ENCODE measurements at regions not wholly inside any gene's neighbourhood (a gene's known extent, or its start where the extent isn't known, plus 50 kb on each side); places are given as distances from the start of the nearest gene placed in this dataset.
"Not testable (repeated sequence)": the region's sequence is repeated elsewhere in the genome, so short reads cannot be mapped to it uniquely, and the experiment has no call there.

DNA sequence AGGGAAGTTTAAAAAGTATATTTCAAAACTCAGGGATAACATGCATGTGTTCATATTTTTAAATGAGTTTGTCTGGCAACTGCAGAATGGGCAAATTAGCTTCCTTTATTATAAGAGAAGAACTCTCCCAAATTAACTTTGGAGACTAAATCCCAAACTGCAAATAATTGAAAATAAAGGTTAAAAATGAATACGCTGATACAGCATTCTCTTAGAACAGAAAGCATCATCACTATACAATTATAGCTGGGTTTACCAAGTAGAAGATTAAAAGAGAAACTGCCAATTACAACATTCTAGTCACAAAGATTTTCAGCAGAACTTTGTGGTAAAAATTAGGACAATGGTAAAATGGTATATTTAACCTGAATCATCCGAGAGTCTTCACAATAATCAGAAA is 73.3 kb downstream of the OLFM4 start:
- Mint-ChIP-seq H3K4me3 (no peak overlapping the region), H3K27ac (no peak overlapping the region), H3K9me3 (peaks cover 5% of the 10 kb centered on the region), H3K4me1 (ENCODE audit: low read depth) (no peaks in the 10 kb centered on the region), H3K36me3 (ENCODE audit: low read depth) (no peaks in the 10 kb centered on the region), H3K27me3 (ENCODE audit: insufficient read depth) (no peaks in the 10 kb centered on the region)
- intact Hi-C loops (cut with micrococcal nuclease): no loop called here
- no peak for DNase-seq (ENCODE audit: low spot score)

- no peaks in the 10 kb centered on the region for H3K36me3 Mint-ChIP-seq (ENCODE audit: low read depth)
- no peak overlapping the region for H3K27ac Mint-ChIP-seq
- H3K4me3 Mint-ChIP-seq: no peak overlapping the region
- H3K4me1 Mint-ChIP-seq (ENCODE audit: low read depth): no peaks in the 10 kb centered on the region
- no peaks in the 10 kb centered on the region for H3K9me3 Mint-ChIP-seq
- intact Hi-C loops (cut with micrococcal nuclease): no loop called here
- DNase-seq (ENCODE audit: low spot score): no peak
- H3K27me3 Mint-ChIP-seq (ENCODE audit: insufficient read depth): no peaks in the 10 kb centered on the region
These were observed 75.5 kb downstream of the OLFM4 start for GRCh38 chr13:53104136-53104535.

DNA sequence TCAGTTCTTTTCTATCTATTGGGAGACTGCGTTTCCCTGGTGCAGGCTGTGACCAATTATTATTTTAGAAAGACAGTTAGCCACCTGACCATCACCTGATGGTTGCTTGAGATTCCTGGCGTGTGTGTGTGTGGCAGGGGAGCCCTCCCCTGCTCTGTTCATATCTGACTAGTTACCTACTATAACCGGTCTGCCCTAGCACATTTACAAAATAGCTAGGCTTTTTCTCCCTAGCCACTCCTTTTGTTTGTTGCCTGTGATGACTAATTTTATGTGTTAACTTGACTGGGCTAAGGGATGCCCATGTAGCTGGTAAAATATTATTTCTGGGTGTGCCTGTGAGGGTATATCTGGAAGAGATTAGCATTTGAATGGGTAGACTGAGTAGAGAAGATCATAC is 76.9 kb downstream of the OLFM4 start:
- H3K27ac Mint-ChIP-seq: no peak overlapping the region
- H3K27me3 Mint-ChIP-seq (ENCODE audit: insufficient read depth): no peaks in the 10 kb centered on the region
- intact Hi-C loops (cut with micrococcal nuclease): no loop called here
- no peak for DNase-seq (ENCODE audit: low spot score)
- H3K9me3 Mint-ChIP-seq: no peaks in the 10 kb centered on the region
- no peak overlapping the region for H3K4me3 Mint-ChIP-seq
- H3K4me1 Mint-ChIP-seq (ENCODE audit: low read depth): no peaks in the 10 kb centered on the region
- no peaks in the 10 kb centered on the region for H3K36me3 Mint-ChIP-seq (ENCODE audit: low read depth)

- Mint-ChIP-seq H3K27ac (no peak overlapping the region), H3K27me3 (ENCODE audit: insufficient read depth) (no peaks in the 10 kb centered on the region), H3K9me3 (no peaks in the 10 kb centered on the region), H3K36me3 (ENCODE audit: low read depth) (no peaks in the 10 kb centered on the region), H3K4me1 (ENCODE audit: low read depth) (no peaks in the 10 kb centered on the region), H3K4me3 (no peak overlapping the region)
- intact Hi-C loops (cut with micrococcal nuclease): no loop called here
- no peak for DNase-seq (ENCODE audit: low spot score)
These were observed 77.3 kb downstream of the OLFM4 start for GRCh38 chr13:53105890-53106289.

DNA sequence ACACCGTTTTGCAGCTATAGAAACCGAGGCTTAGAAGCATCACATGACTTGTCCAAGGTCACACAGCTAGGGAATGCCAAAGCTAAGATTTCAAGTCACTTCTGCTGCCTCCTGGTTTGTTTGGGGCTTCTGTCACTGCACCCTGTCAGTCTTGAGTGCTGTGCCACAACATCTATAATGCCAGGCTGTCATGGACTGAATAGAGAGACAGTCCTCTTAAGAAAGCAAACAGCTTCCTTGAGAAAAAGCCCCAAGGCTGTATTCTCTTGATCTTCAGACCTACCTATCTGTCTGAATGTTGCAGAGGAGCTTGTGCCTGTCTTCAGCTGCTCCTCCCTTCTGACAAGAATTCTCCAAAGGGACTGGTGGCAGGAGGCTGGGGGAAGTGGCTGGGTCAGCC is 81.6 kb downstream of the OLFM4 start:
- no peaks in the 10 kb centered on the region for H3K27me3 Mint-ChIP-seq (ENCODE audit: insufficient read depth)
- H3K27ac Mint-ChIP-seq: no peak overlapping the region
- no peaks in the 10 kb centered on the region for H3K4me1 Mint-ChIP-seq (ENCODE audit: low read depth)
- H3K36me3 Mint-ChIP-seq (ENCODE audit: low read depth): no peaks in the 10 kb centered on the region
- H3K9me3 Mint-ChIP-seq: no peaks in the 10 kb centered on the region
- intact Hi-C loops (cut with micrococcal nuclease): no loop called here
- no peak for DNase-seq (ENCODE audit: low spot score)
- H3K4me3 Mint-ChIP-seq: no peak overlapping the region

DNA sequence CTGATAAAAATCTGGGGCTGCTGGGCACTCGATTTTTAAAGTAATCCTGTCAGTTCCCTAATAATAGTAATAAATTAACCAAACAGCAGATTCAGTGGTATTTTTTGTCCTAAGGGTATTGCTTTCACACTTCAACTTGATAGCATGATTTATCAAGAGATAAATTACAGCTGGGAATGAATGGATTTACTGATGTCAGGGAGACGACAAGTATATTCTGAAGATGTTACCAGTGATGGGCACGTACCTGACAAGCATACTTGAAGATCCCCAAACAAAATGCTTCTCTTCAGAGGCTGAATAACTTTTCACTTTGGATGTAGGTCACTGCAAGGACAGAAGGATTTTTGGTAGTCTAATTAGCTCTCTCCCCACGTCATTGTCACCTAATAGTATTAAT is 82.0 kb downstream of the OLFM4 start:
- intact Hi-C loops (cut with micrococcal nuclease): no loop called here
- Mint-ChIP-seq H3K9me3 (no peaks in the 10 kb centered on the region), H3K4me1 (ENCODE audit: low read depth) (no peaks in the 10 kb centered on the region), H3K36me3 (ENCODE audit: low read depth) (no peaks in the 10 kb centered on the region), H3K27me3 (ENCODE audit: insufficient read depth) (no peaks in the 10 kb centered on the region), H3K4me3 (no peak overlapping the region), H3K27ac (no peak overlapping the region)
- no peak for DNase-seq (ENCODE audit: low spot score)

GRCh38 chr13:53112522-53112921 is 83.9 kb downstream of the OLFM4 start:
- no peaks in the 10 kb centered on the region for H3K4me1 Mint-ChIP-seq (ENCODE audit: low read depth)
- no peak overlapping the region for H3K4me3 Mint-ChIP-seq
- no peak for DNase-seq (ENCODE audit: low spot score)
- H3K27me3 Mint-ChIP-seq (ENCODE audit: insufficient read depth): no peaks in the 10 kb centered on the region
- no peaks in the 10 kb centered on the region for H3K9me3 Mint-ChIP-seq
- intact Hi-C loops (cut with micrococcal nuclease): no loop called here
- no peaks in the 10 kb centered on the region for H3K36me3 Mint-ChIP-seq (ENCODE audit: low read depth)
- no peak overlapping the region for H3K27ac Mint-ChIP-seq

DNA sequence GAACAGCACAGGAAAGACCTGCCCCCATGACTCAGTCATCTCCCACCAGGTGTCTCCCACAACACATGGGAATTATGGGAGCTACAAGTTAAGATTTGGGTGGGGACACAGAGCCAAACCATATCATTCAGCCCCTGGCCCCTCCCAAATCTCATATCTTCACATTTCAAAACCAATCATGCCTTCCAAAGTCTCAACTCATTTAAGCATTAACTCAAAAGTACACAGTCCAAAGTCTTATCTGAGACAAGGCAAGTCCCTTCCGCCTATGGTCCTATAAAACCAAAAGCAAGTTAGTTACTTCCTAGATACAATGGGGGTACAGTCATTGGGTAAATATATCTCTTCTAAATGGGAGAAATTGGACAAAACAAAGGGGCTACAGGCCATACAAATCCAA is 88.4 kb downstream of the OLFM4 start:
- intact Hi-C loops (cut with micrococcal nuclease); H3K36me3 Mint-ChIP-seq (ENCODE audit: low read depth); H3K4me3 Mint-ChIP-seq; H3K27ac Mint-ChIP-seq; H3K4me1 Mint-ChIP-seq (ENCODE audit: low read depth); H3K27me3 Mint-ChIP-seq (ENCODE audit: insufficient read depth); H3K9me3 Mint-ChIP-seq; DNase-seq (ENCODE audit: low spot score): not testable (repeated sequence)

DNA sequence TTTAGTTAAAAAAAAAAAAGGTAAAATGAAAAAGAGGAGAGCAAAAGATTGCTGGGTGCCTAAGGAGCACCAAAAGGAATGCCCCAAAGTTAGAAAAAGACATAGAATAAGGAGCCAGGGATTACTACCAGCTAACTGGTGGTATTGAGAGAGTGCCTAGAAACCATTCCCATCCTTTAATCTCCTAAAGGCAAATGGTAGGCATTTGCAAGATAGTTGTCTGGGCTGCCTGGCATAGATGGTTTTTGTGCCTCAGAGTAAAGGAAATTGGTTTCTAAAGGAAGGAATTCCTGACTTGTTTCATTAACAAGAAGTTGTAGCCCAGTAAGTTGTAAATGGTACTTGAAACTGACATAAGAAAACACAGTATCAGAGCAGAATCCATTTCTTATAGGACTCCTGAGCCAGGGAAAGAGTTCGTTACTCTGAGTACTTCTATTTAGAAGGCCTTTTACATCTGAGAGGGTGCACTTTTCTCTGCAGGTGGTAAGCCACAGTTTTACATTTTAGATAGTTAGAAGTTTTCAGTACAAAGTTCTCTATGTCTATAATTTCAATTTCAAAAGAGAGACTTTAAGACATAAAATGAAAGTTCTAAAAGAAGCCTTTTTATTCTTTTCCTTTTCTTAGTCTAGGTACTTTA is 92.6 kb downstream of the OLFM4 start:
- Mint-ChIP-seq H3K27ac (no peak overlapping the region), H3K36me3 (ENCODE audit: low read depth) (no peaks in the 10 kb centered on the region), H3K27me3 (ENCODE audit: insufficient read depth) (no peaks in the 10 kb centered on the region), H3K9me3 (no peaks in the 10 kb centered on the region), H3K4me1 (ENCODE audit: low read depth) (no peaks in the 10 kb centered on the region), H3K4me3 (no peak overlapping the region)
- no peak for DNase-seq (ENCODE audit: low spot score)
- intact Hi-C loops (cut with micrococcal nuclease): no loop called here

DNA sequence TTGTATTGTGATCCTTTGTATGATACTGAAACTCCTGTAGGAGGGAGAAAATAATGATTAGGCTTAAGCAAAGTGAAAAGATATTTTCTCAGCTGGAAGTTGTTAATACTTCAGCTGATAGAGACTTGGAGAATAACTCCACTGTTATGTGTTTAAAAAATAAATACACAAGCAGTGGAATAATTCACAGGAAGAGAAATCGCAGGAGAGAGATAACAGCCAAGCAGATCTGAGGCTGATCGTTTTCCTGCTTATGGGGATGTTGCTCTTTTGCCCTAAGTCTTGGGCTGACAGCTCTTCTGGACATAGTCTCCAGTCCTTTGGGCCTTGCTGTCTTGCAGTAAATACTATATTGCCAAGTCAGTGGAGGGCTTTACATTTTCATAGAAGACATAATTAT is 93.3 kb downstream of the OLFM4 start:
- Mint-ChIP-seq H3K36me3 (ENCODE audit: low read depth) (no peaks in the 10 kb centered on the region), H3K9me3 (no peaks in the 10 kb centered on the region), H3K4me1 (ENCODE audit: low read depth) (no peaks in the 10 kb centered on the region), H3K4me3 (no peak overlapping the region), H3K27ac (no peak overlapping the region), H3K27me3 (ENCODE audit: insufficient read depth) (no peaks in the 10 kb centered on the region)
- intact Hi-C loops (cut with micrococcal nuclease): no loop called here
- no peak for DNase-seq (ENCODE audit: low spot score)

DNA sequence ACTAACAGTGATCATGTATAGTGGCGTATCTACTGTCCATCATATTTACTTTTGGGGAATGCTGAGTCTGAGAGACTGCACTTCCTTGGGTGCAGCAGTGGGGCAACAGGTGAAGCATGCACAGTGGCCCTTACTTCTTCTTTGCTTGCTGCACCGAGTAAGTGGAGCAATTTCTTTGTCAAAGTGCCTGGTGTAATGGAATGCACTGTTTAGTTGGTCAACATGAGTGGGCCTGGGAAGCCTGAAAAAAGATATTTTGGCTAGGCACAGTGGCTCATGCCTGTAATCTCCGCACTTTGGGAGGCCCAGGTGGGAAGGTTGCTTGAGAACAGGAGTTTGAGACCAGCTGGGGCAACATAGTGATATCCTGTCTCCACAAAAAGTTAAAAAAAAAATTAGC is 94.9 kb downstream of the OLFM4 start:
- no peaks in the 10 kb centered on the region for H3K36me3 Mint-ChIP-seq (ENCODE audit: low read depth)

GRCh38 chr13:53124623-53125022 is 96.0 kb downstream of the OLFM4 start:
- Mint-ChIP-seq H3K27me3 (ENCODE audit: insufficient read depth) (no peaks in the 10 kb centered on the region), H3K27ac (no peak overlapping the region)
- intact Hi-C loops (cut with micrococcal nuclease): no loop called here

More for the DNA sequence above, 94.9 kb downstream of the OLFM4 start:
- Mint-ChIP-seq H3K27me3 (ENCODE audit: insufficient read depth) (no peaks in the 10 kb centered on the region), H3K4me3 (no peak overlapping the region), H3K9me3 (no peaks in the 10 kb centered on the region), H3K4me1 (ENCODE audit: low read depth) (no peaks in the 10 kb centered on the region), H3K27ac (no peak overlapping the region)
- DNase-seq (ENCODE audit: low spot score): no peak
- intact Hi-C loops (cut with micrococcal nuclease): no loop called here

GRCh38 chr13:53126841-53127245 is 98.2 kb downstream of the OLFM4 start:
- Mint-ChIP-seq H3K27ac (no peak overlapping the region), H3K9me3 (no peaks in the 10 kb centered on the region), H3K27me3 (ENCODE audit: insufficient read depth) (no peaks in the 10 kb centered on the region), H3K4me3 (no peak overlapping the region), H3K36me3 (ENCODE audit: low read depth) (no peaks in the 10 kb centered on the region), H3K4me1 (ENCODE audit: low read depth) (no peaks in the 10 kb centered on the region)
- intact Hi-C loops (cut with micrococcal nuclease): no loop called here
- DNase-seq (ENCODE audit: low spot score): no peak

More at GRCh38 chr13:53124623-53125022, 96.0 kb downstream of the OLFM4 start:
- no peak overlapping the region for H3K4me3 Mint-ChIP-seq
- H3K4me1 Mint-ChIP-seq (ENCODE audit: low read depth): no peaks in the 10 kb centered on the region
- H3K36me3 Mint-ChIP-seq (ENCODE audit: low read depth): no peaks in the 10 kb centered on the region
- H3K9me3 Mint-ChIP-seq: no peaks in the 10 kb centered on the region
- DNase-seq (ENCODE audit: low spot score): no peak

DNA sequence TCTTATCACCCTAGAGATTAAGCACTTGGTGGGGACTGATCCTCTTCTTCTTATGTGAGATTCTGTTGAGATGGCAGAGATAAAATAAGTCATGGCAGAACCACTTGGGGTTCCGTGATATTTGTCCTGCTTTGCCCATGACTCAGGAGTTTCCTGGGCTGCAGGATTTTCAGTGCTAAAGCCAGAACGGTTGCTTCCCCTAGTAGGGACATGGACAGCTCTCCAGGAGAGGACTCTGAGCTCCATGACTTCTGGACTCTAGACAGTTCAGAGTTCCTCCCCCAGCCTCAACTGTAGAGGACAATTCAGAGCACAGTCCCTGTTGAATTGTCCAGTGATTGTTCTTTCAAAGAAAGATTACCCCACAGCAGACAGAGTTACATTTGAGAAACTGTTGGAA is 98.8 kb downstream of the OLFM4 start:
- H3K27me3 Mint-ChIP-seq (ENCODE audit: insufficient read depth): no peaks in the 10 kb centered on the region
- H3K4me1 Mint-ChIP-seq (ENCODE audit: low read depth): no peaks in the 10 kb centered on the region
- no peak overlapping the region for H3K27ac Mint-ChIP-seq
- no peak overlapping the region for H3K4me3 Mint-ChIP-seq
- no peak for DNase-seq (ENCODE audit: low spot score)
- no peaks in the 10 kb centered on the region for H3K36me3 Mint-ChIP-seq (ENCODE audit: low read depth)
- intact Hi-C loops (cut with micrococcal nuclease): no loop called here
- no peaks in the 10 kb centered on the region for H3K9me3 Mint-ChIP-seq
